Hindlimb muscle (tissue), 1 donor: ENCODE measurements at regions not wholly inside any gene's neighbourhood (a gene's known extent, or its start where the extent isn't known, plus 50 kb on each side); places are given as distances from the start of the nearest gene placed in this dataset.

Source experiments
- DNase-seq: peaks from one replicate; pipeline ENCODE4 v3.0.0-alpha.2; 2013

DNA sequence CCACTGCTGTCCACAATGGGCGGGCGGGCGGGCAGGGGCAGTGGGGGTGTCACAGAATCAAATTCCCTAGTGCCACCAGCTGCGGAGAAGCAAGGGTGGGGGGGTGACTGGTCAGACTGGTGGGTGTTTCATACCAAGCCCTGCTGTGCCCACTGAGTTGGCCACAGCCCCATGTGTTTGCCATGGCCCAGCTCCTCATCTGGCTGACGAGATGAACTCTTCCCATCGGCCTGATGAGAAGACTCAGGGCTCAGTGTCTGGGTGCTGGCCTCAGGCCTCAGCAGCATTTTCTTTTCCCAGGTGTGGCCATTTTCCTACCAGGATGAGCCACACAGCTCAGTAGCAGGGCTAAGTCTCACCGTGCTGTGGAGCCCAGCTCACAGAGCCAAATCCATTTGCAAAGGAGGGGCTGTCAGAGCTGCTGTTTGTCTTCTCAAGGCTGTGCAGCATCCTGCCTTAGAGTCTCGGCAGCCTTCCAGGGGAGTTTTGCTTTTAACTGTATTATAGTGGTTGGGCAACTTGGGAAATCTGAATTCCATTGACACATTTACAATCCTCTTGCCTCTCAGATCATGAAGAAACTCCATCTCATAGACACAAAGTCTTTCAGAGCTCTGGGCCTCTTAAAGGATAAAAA is 176.8 kb downstream of the ABHD5 start:
- DNase-seq = no peak

DNA sequence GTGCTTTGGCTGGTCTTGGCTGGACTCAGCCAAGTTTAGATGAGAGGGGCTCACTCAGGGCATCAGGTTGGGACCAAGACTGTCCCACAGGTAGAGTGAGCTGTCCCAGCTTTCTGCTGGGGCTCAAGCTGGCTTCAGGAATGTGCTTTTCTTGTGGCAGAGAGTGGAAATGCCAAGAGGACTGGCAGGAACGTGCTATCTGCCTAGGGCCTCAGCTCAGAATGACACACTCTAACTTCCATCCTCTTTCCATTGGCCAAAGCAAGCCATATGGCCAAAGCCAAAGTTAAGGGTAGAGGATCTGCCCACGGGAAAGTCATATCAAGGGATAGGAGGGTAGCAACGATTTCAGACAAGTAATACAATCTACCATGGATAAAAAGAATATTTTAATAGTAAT is 178.8 kb downstream of the ABHD5 start:
- no peak for DNase-seq

DNA sequence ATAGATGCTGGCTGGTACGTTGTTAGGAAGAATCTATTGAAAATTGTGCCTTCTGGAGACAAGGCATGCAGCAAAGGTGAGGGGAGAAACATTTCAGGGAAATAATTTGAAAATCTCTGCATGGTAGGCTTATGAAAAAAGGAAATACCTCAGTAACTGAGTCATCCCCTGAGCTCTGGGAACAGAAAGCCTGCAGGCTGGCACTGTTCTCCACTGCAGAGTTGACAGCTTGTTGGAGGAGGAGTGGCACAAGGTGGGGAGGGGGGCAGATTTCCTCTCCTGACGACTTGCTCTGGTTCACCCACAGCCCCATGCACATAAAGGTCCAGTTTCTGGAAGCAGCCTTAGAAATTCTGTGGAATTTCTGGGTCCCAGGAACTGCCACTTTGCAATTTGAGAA is 179.4 kb downstream of the ABHD5 start:
- no peak for DNase-seq

DNA sequence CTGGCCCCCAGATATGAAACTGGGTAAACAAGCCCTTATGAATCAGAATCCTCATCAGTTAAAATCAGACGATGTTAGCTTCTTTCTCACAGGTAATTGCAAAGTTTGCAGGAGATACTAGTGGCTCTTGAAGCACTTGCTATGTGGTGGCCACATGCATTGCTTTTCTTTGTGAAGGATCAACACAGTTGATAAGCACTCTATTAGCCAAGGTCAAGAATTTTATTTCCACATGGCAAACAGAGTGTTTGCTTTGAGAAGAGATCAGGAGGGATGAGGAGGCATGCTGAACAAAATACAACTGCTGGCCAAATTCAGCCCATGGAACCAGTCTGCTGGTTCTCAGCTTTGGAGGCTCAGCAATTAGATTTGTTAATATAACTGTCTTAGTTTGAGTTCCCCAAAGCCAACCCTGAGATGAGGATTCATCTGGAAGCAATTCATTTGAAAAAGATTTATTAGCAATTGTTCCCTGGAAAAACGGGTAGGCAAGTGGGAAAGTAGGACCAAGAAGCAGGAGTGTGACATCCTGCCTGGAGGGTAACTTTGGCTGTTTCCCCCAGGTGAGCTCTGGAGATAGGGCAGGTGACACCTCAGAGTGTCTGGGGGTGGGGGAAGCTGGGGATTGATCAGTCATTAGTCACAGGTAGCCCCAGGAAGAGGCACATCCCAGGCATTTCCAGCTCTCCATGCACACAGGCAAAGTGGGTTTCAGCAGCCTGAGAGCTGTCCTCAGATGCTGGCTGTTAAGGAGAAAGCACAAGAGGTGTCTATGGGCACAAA is 180.3 kb downstream of the ABHD5 start:
- DNase-seq = no peak

DNA sequence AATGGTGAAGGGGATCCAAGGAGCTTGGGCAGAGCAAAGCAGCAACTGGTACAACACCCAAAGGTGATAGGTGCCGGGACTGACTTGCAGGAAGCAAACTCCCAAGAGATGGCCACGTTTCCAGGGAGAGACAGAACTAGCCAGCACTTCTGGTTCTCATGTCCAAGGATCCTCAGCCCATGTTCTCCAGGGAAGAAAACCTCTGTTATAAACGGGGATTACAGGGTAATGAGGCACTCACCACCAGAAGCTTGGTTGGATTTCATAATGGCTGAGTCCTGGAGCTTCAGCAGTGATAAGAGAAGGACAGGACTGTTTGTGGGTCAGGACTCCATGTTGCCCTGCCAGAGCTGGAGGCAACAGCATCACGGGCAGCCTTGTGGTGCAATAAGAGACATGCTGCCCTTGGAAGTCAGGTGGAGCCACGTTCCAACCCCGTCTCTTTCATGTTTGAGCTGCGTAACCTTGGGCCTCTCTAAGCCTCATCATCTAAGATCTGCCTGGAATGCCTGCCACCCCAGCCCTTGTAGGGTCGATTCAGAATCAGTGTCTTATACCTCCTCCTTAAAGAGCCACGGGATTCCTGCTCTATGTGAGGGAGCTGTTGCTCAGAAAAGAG is 181.0 kb downstream of the ABHD5 start:
- no peak for DNase-seq

DNA sequence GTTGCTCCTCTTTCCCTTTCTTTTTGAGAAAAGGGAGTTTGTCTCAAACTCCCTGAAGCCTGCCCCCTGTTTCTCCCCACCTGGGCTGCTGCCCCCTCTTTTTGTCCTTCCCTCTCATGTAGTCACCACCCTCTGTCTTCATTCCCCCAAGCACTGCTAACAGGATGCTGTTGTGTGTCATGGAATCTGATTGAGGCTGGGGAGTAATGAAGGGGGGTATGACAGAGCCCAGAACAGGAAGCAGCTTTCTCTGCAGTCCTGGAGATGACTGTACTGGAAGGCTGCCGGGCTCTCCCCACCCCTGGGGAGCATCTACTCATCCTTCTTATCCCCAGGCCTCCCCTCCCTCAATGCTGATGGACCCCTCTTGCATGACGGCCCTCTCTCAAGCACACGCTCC is 181.6 kb downstream of the ABHD5 start:
- DNase-seq = no peak

DNA sequence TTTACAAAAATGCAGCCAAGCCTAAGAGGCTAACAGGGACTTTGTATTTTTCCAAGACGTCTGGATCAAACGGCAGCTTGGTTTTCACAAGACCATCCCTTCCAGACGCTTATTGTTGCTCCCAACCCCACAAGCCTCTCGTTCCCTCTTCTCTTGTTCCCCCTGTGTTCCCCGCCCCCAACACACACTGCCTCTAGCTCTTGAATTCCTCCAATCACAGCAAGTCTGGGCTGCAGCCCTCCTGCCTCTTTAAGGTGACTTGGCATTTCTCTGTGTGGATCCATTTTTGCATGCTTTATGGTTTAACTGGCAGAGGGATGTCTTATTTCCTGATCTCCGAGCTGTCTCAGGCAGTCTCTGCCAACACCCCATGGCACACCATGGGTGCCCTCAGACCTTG is 182.2 kb downstream of the ABHD5 start:
- DNase-seq = no peak

DNA sequence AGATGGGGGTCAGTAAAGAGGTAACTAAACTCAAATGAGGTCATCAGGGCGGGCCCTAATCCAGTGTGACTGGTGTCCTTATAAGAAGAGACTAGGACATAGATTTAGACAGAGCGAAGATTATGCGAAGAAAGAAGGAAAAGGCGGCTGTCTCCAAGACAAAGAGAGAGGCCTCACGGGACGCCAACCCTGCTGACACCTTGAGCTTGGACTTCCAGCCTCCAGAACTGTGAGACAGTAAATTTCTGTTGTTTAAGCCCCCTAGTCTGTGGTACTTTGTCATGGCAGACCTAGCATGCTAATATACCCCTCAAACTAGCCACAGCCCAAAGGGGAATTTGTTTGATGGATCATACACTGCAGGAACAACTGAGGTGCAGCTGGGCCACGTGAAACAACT is 183.0 kb downstream of the ABHD5 start:
- DNase-seq = no peak

DNA sequence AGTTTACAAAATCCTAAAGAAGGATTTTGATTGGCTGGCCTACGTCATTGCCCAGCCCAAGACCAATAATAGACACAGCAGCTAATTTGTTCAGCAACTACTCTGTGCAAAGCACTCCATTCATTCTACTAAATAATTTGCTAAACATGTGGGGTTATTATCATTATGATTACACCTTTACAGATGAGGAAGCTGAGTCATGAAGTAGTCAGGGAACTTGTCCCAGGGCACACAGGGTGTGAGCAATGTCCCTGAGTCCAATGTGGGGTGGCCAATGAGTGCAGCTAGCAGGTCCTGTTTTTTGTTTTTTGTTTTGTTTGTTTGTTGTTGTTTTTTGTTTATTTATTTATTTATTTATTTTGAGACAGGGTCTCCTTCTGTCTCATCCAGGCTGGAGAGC is 183.6 kb downstream of the ABHD5 start:
- DNase-seq = no peak

DNA sequence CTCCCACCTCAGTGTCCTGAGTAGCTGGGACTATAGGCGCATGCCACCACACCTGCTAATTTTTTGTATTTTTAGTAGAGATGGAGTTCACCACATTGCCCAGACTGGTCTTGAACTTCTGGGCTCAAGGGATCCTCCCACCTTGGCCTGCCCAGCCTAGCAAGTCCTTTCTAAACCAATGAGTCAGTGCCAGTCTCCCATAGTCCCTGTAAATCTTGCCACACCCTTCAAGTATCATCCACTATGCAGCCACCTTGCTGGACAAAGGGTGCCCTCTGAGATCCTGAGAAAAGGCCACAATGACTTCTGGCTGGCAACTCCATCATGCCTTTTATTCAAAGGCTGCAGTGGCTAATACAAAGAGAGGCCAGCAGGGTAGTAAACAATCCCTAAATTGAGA is 184.0 kb downstream of the ABHD5 start:
- DNase-seq = no peak

DNA sequence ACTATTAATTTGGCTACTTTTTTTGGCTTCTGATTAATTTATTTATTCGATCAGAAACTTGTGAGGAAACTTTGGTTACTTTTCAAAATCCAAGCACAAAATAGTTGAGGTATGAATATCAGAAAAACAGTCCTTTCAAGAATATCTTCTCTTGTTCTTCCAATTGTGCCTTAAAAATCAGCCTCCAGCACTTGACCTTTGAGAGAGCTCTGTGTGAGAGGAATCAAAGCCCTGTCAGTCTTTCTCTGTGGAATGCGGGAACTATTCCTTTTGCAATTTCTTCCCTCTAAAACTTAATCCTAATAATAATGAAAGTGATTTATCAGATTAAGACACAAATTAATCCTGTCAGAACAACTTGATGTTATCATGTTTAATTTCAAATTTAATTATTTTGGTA is 185.9 kb downstream of the ABHD5 start:
- DNase-seq = no peak

DNA sequence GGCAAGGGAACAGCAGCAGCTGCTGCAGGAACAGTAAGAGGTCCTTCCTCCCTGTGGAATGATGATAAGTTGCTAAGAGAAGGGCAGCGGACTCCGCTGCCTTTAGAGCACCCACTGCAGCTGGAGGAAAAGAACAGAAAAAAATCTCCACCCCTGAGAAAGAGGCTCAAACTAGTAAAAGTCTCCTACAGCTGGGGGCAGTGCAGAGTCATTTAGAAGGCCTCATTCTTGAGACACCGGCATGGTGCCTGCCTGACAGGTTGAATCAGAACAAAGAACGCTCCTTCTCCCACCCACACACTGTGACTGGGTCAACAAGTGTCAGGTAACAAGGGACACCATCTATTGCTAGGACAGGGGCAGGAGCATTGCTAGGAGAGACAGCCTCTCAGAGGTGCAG is 188.4 kb downstream of the ABHD5 start:
- no peak for DNase-seq

DNA sequence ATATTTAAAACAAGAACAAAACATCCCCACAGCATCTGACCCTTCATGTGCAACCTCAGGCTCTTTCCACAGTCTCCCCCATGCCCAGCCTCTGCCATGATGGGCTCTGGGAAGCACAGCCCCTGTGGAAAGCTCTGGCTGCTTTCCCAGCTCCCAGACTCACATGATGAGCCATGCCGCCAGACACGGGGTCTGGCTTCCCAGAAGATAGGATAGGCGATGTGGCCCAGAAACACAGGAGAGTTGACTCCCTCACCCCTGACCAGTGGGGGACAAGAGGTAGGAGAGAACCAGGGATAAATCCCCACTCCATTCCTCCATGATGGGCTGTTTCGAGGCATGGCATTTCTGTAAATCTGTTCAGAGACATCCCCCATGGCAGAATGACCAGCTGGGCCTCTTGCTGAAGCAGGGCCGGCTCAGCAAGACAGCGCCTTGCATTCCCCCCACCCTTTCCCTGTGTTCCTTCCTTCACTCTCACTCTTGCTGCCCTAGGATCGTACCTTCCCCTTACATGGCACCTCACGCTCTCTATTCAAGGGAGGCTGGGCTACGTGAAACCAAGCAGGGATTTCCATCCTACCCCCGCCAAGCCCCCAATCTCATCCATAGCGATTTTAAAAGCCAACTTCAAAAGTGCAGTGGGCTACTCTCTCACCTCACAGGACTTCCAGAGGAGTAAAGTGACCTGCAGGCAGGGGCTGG is 192.4 kb downstream of the ABHD5 start:
- DNase-seq = no peak

DNA sequence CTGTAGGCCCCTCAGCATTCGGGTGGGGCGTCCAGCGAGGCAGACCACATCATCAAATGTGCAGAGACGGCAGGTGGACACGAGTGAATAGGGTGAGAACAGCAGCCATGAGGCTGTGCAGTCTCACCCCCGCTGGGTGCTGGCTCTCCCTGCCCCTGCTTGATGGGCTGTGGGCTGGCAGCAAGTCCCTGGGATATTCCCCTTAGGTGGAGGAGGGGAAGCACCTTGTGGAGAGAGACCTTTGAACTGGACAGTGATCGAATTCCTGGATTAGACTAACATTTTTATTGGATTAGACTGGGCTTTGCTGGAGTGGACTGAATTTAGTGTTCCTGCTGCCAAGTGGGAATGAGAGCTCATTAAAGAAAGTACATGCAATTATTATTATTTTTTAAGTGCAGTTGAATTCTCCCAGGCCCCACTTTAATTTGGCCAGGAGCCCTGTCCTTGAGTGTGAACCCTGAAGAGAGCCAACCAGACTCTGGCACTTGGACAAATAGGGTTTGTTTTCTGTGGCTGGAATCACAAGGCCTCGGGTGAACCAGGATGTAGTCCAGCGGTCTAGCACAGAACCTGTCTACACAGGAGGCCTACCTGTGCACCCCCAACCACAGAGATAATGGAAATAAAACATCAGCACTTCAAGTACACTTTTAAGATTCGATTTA is 193.1 kb downstream of the ABHD5 start:
- DNase-seq = no peak

DNA sequence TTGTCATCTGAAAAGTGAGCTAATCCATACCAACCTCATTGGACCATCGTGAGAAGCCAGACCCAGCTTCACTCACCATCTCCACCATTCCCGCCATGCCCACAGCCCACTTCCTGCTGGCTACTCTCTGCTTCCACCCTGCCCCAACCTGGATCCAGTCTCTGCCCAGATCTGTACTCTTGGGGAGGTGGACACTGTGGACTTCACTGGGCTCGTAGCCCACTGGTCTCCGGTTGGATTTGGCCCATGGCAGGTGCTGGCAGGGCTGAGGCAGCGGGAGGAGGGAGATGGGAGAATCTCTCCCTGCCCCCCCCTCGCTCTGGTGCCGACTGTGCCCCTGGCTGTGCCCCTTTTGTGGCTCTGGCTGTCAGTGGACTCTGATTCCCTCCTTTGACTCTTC is 193.8 kb downstream of the ABHD5 start:
- no peak for DNase-seq

DNA sequence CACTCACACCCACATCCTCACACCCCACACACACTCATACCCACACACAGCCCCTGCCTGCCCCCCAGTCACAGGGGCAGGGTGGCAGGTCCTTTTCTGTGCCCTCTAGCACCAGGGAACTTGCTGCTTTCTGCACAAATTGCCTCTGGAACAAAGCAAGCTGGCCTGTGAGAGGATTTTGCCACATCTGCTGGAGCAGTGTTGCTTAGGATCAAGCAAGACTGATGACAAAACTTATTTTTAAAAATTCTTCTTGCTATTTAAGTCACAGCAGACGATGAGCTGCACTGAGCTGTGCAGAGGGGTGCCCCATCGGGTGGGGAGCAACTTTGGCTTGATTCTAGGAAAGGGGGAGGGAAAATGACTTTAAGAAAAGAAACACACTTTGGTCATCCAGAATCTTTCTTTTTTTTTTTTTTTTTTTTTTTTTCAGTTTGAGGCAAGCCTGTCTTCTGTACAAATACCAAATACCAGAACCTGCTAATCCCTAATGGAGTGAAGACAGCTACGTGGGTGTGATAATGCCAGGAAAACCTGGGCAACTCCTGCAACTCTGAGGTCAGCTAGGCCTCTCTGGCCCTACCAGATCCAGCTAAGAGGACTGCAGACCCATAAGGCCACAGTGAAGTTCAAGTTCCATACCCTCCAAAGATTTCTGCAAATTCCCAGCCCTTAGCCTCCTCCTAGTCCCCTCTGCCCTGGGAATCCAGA is 195.3 kb downstream of the ABHD5 start:
- no peak for DNase-seq

DNA sequence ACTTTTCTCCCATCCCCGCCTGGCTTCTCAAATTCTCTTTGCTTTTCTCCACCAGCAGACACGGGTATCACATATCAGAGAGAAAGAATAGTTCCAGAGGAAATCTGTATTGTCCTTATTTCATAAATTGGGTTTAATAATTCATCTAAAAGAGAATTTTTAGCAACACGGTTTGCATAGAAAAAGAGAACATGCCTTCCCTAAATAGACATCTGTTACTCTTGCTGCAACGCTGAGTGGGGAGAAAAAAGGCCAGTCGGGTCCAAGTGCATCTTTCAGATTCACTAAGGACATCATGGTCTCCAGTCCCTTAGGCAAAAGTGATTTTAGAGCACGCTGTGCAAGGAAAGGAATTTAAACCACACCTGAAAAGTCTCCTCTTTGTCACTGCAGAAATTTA is 201.3 kb downstream of the ABHD5 start:
- no peak for DNase-seq

DNA sequence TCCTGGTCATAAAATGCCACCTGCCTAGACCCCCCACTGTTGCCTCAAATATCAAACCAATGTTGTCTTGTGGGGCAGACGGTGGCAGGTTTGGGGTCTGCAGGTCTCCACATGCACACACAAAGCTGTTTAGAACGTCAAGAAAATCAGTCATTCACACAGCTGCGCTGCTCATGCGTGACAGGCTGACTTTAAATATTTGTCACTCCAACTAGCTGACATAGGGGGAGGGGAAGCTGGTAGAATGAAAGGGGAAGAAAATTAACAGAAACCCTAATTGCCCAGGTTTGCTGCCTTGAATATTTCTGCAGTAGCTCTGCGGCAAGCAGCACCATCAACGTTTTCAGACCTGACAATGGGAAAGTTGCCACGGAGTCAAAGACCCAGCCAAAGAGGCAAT is 201.8 kb downstream of the ABHD5 start:
- DNase-seq = no peak

DNA sequence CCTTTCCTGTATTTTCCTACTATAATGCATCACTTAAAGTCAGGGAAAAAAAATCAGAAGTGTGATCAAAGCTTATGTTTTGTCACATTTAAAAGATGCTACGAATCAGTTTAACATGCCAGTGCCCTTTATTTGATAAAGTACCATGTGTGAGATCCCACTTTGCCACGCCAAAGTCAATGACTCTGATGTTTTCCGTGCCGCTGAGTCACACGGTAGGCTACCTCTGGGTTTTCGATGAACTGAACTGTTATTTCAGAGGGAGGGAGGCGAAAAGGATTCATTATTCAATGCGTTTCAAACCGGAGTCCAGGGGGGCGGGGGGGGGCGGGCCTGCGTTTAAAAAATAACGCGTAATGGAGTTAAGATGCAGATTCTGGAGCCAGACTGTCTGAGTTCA is 203.0 kb downstream of the ABHD5 start:
- no peak for DNase-seq

DNA sequence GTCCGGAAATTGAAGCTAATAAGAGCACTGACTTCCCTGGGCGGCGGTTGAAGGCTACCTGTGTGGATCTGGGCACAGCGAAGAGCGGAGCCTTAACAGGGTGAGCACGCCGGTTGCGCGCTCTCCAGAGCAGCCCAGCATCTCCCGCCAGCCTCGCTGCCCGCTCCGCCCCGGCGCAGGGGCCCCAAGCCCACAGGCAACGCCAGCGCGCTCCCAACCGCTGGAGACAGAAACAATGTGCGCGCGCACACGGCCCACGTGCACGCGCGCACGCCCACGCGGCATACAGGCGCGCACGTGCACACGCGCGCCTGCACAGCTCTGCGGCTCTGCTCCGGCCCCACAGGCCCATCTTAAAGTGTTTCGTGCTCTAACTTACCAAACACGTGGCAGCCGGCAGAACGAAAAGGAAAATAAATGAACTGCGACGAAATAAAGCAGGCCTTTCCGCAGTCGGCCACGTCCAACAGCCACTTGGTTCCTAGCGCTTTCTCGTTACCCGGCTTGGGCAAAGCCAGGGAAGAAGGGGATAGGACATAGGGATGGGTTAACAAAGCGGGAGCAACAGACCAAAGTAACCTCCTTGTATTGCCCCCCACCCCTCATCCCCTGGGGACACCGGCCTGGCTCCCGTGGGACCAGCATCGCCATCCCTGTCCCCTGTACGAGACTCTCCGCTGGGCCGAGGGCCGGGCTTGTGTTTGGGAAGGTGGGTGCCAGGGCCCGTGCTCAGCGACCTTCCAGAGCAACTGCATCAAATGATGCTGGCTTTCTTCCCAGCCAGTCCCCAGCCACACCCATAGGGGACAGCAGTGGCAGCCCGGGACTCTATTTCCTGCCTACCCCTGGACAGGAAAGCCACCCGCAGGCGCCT is 203.7 kb downstream of the ABHD5 start:
- peak; percentile 88 for DNase-seq

DNA sequence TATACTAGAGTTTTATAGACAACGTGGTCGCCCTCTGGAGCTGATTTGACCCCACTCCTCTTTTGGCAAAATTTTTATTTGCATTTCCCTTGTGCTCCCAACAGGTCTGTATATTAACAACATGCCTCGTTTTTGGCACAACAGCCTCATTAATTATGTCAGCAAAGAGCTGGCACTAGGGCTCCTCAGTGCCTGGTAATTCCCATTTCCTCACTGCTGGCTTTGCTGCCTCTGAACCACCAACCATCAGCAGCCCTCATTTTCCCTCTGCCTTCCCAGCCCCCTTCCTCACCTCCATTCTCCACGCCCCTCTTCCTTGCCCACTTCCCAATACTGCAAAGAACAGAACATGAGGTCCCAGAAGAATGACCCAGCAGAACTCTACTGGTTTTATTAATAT is 204.8 kb downstream of the ABHD5 start:
- DNase-seq = no peak
